ENCODE measurements at regions not wholly inside any gene's neighbourhood (a gene's known extent, or its start where the extent isn't known, plus 50 kb on each side); places are given as distances from the start of the nearest gene placed in this dataset.

DNA sequence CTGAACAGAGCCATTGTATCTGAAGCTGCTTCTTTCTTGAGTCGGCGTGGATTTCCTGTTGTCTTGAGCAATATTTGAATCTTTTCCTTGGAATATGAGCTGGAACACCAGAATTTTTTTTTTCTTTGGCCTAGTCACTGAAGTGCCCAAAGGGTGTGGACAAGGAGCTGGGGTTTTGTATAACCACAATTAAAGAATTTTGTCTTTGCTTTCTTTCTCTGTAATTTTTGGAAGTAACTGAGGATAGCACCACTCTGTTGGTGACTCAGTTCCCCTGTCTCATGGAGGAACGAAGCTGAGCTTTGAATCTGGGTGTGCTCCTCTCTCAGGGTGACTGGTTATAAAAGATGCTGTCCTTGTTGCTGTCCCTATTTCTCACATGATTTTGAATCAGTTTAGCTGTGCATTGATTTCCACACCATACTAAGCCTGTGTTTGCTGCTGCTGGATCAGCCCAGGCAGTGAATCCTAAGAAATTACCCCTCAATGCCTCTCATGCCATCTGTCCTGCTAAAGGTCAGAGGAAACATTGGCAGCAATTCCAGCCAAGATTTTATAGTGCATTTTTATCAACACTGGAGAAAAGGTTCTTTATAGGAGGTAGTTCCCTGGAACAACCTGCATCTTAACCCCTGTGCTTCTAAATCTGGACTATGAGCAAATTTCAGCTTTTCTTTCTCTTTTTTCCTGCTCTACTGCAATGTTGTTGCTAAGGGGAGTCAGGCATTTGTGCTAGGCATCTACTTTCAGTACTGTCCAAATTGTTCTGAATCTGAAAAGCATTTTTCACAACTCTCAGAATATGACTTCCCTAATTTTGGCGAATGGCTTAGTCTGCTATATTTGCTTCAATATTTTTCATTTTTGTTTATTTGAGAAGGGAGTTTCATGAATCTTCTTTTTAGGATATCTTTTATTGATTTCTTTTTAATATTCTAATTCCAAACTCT is 540.8 kb downstream of the SOX6 start:
- DNase-seq (ENCODE audit: low spot score): no peak

DNA sequence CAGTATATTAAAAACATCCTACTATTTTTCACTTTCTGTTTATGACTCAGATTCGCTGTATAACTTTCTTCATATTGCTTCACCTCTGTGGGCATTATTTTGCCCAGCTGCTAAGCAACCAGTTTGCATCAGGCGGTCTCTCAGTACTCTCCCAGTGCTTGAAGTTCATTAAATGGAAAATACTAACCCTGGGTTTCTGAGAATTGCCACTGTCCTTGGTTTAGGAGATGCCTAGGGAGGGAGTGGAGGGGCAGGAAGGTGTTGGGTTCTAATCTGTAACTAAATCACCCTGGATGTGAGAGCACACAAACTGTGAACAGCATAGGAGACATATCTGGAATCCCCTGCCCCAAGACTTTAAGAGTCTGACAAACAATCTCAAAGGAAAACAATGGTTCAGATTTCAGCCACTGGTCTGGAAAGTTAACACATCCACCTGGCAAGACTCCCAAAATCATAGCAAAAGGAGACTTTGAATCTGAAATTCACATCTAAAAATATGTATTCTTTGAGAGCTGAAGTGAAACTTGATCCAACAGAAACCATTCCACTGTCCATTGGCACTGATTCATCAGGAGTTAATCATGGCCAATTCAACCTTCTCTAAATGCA is 540.0 kb downstream of the SOX6 start:
- DNase-seq (ENCODE audit: low spot score): no peak

DNA sequence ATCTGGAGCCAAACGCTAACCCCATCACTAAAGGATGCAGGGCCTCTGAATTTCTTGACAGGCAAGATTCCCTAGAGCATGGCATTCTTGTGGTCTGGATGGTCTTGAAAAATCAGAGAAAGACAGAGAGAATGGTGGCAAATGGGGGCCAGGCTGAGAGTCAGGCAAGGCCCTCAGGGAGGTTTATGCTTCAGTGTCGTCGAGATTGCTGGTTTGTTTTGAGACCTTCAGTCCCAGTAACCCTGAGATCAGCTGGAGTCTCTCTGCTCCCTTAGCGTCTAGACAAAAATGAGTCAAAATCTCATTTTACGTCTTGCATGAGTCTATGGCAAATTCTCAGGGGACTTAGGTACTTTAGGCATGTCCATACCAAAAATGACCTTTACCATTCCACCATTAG is 539.3 kb downstream of the SOX6 start:
- no peak for DNase-seq (ENCODE audit: low spot score)

DNA sequence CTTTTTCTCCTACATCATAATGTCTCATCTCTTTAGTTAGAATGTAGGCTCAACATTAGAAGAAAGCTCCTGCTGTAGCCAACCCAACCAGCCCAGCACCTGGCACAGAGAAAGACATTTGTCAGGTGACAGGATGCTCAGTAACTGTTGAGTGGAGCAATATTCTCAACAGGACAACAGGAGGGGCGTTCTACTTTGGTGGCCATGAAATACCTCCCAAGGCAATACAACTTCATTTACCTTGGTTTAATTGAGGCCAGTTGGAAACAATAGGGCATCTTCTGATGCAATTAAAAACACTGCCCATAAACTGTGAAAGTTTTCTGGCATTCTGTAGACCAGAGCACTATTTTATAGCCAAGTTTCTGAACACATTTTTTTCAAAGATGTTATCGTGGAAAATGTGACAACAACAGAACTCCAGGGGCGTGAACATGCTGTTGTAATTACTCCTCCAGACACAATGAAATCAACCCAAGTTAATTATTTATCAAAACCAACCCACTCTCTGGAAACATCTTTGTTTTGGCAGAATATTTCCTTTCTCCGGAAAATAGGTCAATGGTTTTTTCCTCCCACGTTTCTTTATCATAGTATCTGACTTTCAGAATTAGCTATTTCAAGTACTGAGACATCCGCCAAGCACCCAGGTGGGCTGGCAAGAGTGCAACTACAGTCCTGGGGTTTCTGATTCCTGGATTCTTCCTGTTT is 538.1 kb downstream of the SOX6 start:
- no peak for DNase-seq (ENCODE audit: low spot score)

DNA sequence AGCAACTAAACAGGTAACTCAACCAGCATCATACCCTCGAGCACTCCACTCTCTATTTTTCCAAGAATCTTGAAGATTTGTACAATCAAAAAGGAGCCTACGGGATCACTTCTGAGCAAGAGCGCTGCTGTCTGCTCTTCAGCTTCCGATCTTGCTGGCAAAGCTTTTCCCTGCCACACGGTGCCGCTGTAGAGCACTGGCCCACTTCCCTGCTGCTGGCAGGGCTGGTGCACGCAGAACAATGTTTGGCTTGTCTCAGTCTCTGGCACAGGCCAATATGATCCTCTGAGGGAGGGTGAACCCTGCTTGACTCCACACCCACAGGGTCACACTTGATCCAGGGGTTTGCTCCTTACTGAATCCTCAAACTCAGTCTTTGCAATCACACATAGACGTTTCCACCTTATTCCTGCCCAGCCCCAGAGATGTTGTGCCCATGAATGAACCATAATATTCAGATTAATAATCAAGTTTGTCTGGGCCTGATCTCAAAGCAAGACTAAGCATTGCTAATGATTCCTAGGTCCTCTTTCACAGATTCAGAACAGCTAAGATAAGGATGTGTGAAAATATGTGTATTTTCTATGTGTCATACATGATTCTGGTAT is 536.6 kb downstream of the SOX6 start:
- DNase-seq (ENCODE audit: low spot score): peak; percentile 54

DNA sequence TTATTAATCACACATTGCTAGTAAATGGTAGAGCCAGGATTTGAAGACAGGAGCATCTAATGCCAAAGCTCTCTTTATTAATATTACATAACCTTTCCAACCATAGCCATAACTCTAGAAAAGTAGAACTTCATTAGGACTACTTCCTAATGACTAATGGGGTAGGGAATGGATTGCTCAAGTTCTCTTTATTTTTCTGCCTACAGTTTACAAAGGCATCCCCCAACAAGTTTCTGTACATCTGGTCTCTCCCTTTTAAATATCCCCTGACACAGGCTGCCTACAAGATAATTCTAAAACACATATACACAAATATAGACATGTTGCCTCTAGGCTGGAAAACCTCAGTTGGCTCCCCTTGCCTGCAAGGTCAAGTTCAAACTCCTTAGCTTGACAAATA is 534.9 kb downstream of the SOX6 start:
- no peak for DNase-seq (ENCODE audit: low spot score)

DNA sequence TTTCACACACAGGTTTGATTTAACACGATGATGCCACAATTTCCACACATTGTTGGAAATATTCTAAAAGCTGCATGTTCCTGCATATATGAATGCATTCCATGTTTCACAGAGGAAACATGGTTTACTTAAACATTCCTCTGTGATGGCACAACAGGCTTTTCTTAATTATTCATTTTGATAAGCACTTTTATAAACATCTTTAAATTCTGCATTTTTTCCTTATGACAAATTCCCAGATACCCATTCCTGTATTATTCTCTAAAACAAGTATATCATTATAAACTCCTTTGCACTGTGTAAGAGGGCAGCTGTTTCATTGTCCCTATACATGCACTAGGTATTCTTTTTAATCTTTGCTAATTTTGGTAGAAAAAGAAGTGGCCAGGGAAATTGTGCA is 532.3 kb downstream of the SOX6 start:
- no peak for DNase-seq (ENCODE audit: low spot score)

DNA sequence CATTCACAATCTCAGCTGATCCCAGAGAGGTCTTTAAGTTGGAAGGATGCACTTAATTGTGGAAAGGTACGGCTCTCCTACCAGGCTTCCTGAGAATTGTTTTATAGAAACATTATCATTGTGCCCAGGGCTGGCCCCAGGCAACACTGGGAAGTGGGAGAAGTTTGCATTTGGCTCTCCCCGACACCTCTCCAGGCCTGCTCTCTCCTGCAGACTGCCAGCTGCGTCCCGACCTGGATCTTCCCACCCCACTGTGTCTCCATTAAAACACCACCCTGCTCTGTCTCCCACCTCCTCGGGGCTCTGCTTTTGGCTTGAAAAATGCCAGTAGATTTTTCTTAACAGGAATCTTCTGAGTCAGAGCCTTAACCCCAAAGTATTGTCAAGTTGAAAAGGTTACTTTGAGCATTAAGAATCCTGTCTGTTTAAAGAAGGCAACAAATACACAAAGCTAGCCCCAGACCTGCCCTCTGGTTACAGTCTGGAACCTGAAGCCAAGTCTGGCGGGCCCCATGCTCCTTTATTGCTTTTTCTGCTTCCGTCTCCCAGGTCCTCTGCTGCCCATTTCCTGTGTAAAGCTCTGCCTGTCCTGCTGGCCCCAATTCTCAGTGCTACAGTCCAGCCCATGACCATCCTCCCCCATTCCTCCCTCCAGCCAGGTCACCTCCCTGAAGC is 530.2 kb downstream of the SOX6 start:
- no peak for DNase-seq (ENCODE audit: low spot score)

DNA sequence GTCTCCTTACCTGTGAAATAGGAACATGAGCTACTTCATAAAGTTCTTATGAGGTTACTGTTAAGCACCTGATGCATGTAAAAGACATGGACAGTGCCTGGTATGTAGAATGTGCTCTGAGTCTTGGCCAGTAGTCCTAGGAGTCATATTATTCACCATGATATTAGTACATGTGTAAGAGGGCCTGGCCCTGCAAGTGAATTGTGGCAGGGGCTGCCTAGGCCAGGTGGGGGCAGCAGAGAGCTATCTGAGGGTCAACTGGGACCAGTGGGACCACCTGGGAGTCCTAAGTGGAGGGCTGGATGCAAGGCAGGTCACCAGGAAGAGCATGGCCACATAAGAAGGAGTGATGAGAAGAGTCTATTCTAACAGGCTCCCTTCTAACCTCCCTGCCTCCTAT is 529.5 kb downstream of the SOX6 start:
- peak; percentile 63 for DNase-seq (ENCODE audit: low spot score)

DNA sequence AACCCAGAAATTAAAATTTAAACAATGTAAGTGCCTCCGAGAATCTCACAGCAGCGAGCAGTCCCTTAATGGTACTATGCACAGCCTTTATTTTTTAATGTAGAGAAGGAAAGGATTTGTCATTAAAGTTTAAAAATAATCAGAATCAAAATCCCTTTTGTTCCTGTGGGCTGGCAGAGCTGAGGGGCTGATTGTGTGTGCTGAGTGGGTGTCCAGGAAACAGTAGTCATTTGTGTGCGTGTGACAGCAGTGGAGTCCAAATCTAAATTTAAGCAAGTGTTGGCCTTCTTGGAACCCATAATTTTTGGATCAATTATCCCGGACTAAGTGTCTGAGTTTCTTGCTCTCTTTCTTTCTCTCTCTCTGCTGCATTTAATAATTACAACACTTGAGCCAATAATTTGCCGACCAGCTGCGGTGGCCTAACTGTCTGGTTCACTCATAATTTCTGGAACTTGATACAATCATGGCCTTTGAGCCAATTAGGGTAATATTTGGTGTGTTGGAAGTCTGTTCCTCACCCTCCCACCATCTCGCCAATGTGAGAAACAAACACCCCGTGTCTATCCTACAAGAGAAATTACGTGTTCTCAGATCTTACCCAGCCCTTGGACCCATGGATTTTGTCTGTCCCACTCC is 528.0 kb downstream of the SOX6 start:
- no peak for DNase-seq (ENCODE audit: low spot score)

DNA sequence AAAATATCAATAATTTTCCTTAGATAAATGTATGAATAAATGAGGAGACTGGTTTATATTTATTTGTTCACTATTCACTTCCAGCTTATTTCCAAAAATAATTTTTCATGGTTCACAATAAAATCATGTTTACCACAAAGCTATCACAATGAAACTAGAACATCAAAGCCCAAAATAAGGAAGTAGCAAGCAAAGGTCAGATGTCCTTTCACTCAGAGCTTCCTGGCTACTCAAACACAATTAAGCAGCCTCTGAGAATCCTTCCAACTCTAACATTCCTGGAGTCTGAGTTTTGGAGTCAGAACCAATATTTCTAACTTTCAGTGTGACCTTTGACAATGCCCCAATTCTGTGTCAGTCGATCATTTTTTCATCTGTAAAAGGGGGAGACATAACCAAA is 527.0 kb downstream of the SOX6 start:
- peak; percentile 68 for DNase-seq (ENCODE audit: low spot score)

DNA sequence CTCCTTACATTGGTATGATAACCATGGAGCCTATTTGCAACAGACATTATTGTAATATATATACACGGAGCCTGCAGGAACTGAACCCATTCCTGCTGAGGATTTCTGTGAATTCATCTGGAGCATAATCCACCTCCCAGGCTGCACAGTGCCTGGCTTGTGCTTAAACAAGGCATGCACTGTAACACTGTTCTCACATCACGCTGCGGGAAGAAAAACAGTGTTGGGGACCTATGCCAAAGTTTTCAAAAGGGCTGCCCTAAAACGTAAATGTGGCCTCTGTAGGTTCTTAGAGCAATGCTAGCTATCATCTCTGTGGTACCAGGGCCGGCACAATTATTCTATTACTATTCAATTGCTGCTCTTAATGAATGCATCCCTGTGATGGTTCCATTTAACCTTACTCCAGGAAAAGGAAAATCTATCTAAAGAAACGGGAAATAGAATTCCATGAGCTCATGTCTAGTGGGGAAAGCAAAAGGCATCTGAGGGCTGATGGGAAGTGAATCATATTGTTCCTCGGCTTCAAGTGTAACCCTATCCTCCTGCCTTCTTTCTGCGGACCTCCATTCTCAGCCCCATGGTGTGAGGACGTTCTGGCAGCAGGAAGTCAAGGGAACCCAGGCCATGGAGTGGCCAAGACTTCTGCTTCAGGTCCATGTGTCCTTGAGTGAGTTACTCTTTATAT is 525.5 kb downstream of the SOX6 start:
- DNase-seq (ENCODE audit: low spot score): peak; percentile 76

DNA sequence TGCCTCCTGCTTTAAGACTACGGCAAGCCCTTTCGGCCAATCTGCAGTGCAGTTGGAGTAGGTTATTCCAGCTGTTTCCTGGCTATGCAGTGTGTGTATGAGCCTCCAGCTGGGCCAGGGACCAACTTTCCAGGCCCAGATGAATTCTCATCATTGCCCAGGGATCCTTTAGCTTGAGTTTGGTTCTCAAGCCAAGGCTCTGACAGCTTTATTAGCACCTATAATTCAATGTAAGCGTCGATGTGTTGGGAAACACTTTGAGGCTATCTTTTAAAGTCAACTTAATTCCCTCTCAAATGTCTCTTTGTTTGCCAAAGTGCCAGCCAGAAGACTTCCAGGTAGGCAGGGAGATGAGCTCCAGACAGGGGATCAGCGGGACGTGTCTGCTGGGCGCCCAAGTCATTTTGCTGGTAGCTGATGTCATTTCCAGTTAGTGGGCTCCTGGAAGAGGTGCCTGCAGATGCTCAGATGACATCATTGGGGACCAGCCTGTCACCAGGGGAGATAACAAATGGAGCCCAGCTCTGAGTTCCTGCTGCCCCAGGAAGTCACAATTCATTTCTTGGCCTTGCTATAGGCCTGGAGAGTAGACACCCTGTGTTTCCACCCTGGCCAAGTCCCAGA is 520.4 kb downstream of the SOX6 start:
- no peak for DNase-seq (ENCODE audit: low spot score)

DNA sequence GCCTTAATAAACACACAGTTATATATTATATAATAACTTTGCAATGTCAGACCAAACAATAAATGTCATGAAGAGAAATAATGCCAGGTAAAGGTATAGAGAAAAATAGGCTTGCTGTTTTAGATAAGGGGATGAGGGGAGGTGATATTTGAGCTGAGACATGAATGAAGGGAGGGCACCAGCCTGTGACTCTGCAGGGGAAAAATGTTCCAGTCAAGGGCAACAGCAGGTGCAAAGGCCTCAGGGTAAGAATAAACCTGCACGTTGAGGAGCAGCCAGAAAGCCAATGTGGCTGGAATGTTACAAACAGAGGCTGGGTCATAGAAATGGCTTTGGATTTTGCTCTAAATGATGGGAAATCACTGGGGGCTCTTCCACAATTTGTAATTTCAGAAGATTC is 519.6 kb downstream of the SOX6 start:
- no peak for DNase-seq (ENCODE audit: low spot score)

DNA sequence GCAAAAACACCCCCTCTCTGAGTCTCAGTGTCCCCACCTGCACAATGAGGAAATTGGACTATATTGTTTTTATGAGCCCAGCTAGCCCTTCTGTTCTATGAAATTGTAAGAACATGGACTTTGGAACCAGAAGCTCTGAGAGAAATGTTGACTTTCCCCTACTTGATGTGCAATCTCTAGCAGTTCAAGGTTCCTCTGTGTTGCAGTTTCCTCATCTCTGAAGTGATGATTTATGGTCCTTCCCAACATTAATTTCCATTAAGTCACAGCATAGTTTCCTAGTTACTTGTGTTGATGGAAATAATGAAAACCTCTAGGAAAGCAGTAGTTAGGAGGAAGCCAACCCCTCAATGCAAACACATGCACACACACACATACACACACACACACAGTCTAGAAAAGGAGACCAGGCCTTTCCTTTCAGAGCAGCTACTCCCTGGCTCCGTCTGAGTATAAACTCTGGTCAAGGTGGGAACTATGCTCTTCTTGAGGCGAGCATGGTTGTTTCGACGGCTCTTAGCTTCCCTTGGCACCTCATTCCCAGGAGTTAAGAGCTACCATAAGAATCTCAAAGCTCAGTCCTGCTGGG is 518.4 kb downstream of the SOX6 start:
- no peak for DNase-seq (ENCODE audit: low spot score)

DNA sequence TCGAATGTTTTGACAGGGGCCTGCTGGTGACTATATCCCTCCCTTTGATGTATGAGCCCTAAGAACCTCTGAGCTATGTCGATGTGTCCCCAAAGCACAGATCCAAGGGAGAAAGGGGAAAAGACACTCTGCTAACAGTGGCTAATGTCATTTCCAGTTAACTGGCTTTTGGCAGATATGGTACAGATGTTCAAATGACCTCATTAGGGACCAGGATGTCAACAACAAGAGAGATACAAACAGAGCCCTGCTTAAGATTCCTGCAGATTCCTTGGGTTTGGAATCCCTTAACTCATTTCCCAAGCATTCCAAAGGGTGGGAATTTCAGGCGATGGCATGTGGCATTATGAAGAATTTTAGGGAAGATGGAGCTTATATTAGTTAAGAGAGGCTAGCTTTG is 517.3 kb downstream of the SOX6 start:
- no peak for DNase-seq (ENCODE audit: low spot score)

DNA sequence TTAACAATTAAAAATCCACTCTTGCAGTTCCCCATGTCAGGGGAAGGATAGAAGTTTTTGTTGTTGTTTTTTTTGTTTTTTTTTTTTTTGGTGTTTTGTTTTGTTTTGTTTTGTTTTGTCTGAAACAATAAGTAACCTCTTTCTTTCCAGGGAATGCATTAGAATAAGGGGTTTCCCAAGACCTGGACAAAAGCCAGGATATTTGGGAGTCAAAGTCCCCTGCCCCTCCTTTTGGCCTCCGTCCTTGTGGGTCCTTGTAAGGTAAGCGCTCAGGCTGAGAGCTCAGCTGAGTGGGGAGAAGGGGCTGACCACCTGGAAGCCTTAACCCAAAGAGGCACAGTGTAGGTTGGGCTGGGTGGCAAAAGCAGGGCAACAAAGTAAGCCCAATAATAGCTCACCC is 515.4 kb downstream of the SOX6 start:
- DNase-seq (ENCODE audit: low spot score): no peak

DNA sequence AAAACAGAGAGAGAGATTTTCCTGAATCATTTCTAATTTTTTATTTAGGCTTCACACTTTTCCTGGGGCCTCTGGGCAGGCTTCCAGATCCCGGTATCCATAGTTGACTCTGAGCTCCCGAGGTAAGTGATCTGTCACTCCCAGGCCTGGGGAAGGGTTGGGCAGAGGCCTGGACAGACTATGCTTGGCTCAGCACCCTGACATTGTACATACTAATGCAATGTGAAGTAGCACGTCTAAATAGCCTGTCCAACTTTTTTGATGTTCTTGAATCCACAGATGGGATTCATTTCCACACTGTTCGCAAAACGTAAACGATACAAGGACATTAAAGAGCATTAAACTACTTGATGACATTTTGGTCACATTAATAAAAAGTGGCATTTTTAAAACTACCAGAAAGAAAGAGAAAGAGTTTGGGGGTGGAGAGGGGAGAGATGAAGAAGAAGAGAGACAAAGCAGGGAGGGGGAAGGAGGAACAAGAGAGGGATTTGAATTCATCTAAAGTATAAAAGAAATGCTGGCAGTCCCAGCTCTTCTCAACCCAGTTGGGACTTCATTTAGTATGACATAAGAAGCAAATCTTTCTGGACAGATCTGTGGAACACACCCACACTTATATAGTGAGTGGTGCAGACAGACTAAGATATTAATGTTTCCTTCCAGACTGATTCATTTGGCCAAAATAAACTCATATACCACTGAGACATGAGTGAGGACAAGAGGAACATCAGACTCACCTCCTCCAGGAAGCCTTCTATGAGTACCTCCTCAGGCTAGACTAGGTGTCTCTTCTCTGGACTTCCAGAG is 514.2 kb downstream of the SOX6 start:
- DNase-seq (ENCODE audit: low spot score): no peak

DNA sequence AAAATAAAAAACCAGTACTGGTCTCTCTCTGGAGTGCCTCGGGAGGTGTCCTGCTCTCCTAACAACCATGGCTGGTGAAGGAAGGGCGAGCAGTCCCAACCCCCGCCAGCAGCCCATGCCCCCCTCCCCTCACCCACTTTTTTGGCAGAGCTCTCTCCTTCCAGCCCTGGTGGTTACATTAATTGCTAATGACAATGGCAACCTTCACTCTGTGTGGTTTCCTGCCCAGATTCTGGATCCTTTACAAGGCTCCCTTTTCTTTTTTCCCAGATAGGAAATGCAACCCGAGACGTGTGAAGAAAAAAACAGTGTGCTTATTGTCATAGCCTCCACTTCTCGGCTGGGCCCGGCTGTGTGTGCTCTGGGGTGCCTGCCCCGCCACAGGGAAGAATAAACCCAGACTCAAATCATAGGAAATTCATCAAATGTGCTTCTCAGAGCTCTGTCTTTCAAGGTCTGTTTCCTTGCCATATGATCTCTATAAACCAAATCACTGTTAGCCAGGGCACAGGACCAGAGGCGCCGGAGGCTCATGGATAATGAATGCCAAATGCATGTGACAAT is 513.0 kb downstream of the SOX6 start:
- peak; percentile 23 for DNase-seq (ENCODE audit: low spot score)

Data from kidney capillary endothelial cell (primary cell).